OCI-LY1 (cell line): ENCODE measurements at regions not wholly inside any gene's neighbourhood (a gene's known extent, or its start where the extent isn't known, plus 50 kb on each side); places are given as distances from the start of the nearest gene placed in this dataset.

ENCODE experiments used
- CTCF ChIP-seq: fragments of 200-600 bp; sonication (generic), shearing (Covaris generic); IDR thresholded peaks from 2 replicates; pipeline ENCODE4 v1.5.1; 2017; ENCODE audit warnings: mild to moderate bottlenecking, antibody characterized with exemption, low read length, moderate library complexity, mixed read lengths
- EZH2 ChIP-seq: fragments of 200-600 bp; sonication (generic), shearing (Covaris generic); IDR thresholded peaks from 2 replicates; pipeline ENCODE4 v1.8.0; 2017; ENCODE audit warnings: borderline replicate concordance, mixed run types, mild to moderate bottlenecking, antibody characterized with exemption, low read length, moderate library complexity, mixed read lengths

GRCh38 chr20:11376998-11377397 is 540.7 kb upstream of the BTBD3 start:
- TF ChIP-seq CTCF (no peak), EZH2 (no peak)
